ENCODE measurements at regions not wholly inside any gene's neighbourhood (a gene's known extent, or its start where the extent isn't known, plus 50 kb on each side); places are given as distances from the start of the nearest gene placed in this dataset.

GRCh38 chr2:47715552-47715951 is 67.4 kb upstream of the MSH6 start:
- H3K9me3 ChIP-seq (replicated peaks; ENCODE audit: control insufficient read depth, insufficient read depth, low read length), result no peaks in the 10 kb centered on the region
- dilution Hi-C loops (cut with MboI; ENCODE audit: extremely low pct_ligation_motif_present, low sequenced_read_pairs), result no loop called here
- H3K9ac ChIP-seq (replicated peaks; ENCODE audit: extremely low read depth, insufficient read depth, low read length), result no peak overlapping the region
- H4K20me1 ChIP-seq (replicated peaks; ENCODE audit: control insufficient read depth, extremely low read depth, insufficient read depth, low read length), result no peaks in the 10 kb centered on the region
- no peaks in the 10 kb centered on the region for H3K79me2 ChIP-seq (ENCODE audit: control insufficient read depth, insufficient read depth, low read length)
- no peaks in the 10 kb centered on the region for H3K9me1 ChIP-seq (replicated peaks; ENCODE audit: control insufficient read depth, extremely low read depth, insufficient read depth, low read length)
- peak; percentile 38 for FAIRE-seq
- no peak overlapping the region for H3K27ac ChIP-seq (ENCODE audit: insufficient read depth, low read depth, low read length)
- no peak for DNase-seq (ENCODE audit: low read depth, low spot score)
- ChIA-PET CTCF (no interaction called here), POLR2A (no interaction called here)
- intact Hi-C loops (cut with micrococcal nuclease), result no loop called here
- TF ChIP-seq GATA2 (IDR thresholded peaks at IDR 0.05; ENCODE audit: insufficient read depth, insufficient read length, low read depth, low read length) (no peak), CTCF (IDR thresholded peaks at IDR 0.05; ENCODE audit: extremely low read depth in 1 of 2, insufficient read depth in 1 of 2, low read depth in 1 of 2, low read length in 2 of 2) (no peak), JUN (IDR thresholded peaks at IDR 0.05; ENCODE audit: borderline replicate concordance, insufficient read depth, insufficient read length, low read depth) (no peak), MYC (IDR thresholded peaks at IDR 0.05; ENCODE audit: low read depth, low read length) (no peak), POLR2AphosphoS5 (IDR thresholded peaks at IDR 0.05; ENCODE audit: insufficient read depth, low read depth, low read length) (no peak), MAX (IDR thresholded peaks at IDR 0.05; ENCODE audit: insufficient read depth, insufficient read length) (no peak), EZH2 (IDR thresholded peaks at IDR 0.05; ENCODE audit: borderline replicate concordance, low read depth, low read length, severe bottlenecking) (no peak)
- no peak overlapping the region for H3K4me2 ChIP-seq (ENCODE audit: insufficient read depth, low read length)
- no peaks in the 10 kb centered on the region for H3K36me3 ChIP-seq (ENCODE audit: control insufficient read depth in 2 of 2, extremely low read depth in 1 of 2, insufficient read depth in 2 of 2, low read length in 2 of 2)
- H3K4me1 ChIP-seq (ENCODE audit: control insufficient read depth, extremely low read depth, insufficient read depth, low read length), result no peaks in the 10 kb centered on the region
- BruUV-seq (replicated peaks), result no TSS peak
- H2AFZ ChIP-seq (ENCODE audit: low read depth, low read length), result no peak overlapping the region
- H3K4me3 ChIP-seq (replicated peaks in 1 of 3; ENCODE audit: insufficient read depth in 1 of 3, low read depth in 1 of 3, low read length in 3 of 3), result no peak overlapping the region
- no peaks in the 10 kb centered on the region for H3K27me3 ChIP-seq (ENCODE audit: control insufficient read depth in 2 of 2, insufficient read depth in 2 of 2, low read length in 2 of 2)
